HG02798 (cell line): ENCODE measurements at regions not wholly inside any gene's neighbourhood (a gene's known extent, or its start where the extent isn't known, plus 50 kb on each side); places are given as distances from the start of the nearest gene placed in this dataset.

Experiments
- ATAC-seq: cut with Tn5 transposase; IDR thresholded peaks from one replicate; pipeline ENCODE4 v1.9.1; 2021; ENCODE audit warnings: mild to moderate bottlenecking; ENCODE audit not compliant: unreplicated experiment, poor library complexity

DNA sequence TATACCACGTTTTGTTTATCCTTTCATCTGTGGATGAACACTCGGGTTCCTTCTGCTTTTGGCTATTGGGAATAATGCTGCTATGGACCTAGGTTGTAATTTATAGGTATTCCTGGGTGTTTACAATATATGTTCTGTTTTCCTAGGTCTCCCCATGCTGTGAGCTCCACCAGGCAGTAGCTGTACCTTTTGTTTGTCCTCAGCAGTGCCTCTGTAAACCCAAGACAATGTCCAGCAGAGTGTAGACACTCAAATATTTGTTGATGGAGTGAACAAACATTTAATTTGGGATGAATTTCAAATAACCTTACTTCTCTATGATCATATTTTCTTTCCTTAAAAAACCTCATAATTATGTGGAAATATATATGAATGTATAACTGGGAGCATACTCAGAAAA is 259.5 kb upstream of the BOD1L1 start:
- ATAC-seq = no peak

DNA sequence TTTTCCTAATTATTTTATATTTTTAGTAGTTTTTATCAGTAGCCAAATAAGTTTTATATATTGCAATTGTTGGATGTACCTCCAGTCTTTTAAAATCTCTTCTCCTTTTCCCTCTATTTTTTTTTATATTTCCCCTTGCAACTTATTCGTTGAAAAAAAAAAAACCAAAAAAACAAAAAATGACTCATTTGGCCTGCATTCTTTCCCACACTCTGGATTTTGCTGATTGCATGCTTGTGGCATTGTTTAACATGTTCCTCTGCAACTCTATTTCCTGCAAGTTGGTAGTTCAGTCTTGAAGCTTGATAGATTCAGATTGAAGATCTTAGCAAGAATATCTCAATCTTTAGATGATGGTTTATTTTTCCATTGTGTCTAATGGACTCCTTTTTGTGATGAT is 260.6 kb upstream of the BOD1L1 start:
- ATAC-seq = no peak

DNA sequence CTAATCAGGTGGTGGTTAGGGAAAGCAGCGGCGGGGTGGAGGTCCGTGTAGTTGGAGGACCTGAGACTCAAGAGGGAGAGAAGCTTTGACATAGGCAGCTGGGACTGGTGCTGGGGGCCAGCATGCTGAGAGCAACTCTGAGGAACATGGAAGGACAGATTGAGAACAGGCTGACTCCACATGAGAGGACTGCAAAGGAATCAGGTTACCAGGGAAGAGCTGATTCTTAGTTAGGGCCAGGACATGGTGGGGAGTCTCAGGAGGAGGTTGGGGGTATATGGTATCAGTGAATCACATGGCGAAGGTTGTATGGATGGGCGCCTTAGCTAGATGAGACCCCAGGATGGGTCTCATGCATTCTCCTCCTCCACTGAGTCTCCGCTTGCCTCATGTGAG is 264.0 kb upstream of the BOD1L1 start:
- ATAC-seq = no peak

DNA sequence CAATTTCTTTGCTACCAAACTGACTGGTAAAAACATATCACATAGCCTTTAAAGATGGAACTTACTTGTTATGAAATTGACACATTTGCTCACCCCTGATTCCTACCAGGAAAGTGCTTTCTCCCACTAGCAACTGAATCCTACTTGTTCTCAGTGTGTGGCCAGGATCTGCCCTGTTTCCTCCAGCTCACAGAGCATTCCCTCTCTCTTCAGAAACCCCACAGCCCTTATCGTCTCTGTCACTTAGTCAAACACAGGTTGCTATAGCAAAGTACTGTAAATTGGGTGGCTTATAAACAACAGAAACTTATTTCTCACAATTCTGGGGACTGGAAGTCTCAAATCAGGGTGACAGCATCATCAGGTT is 265.2 kb upstream of the BOD1L1 start:
- no peak for ATAC-seq

DNA sequence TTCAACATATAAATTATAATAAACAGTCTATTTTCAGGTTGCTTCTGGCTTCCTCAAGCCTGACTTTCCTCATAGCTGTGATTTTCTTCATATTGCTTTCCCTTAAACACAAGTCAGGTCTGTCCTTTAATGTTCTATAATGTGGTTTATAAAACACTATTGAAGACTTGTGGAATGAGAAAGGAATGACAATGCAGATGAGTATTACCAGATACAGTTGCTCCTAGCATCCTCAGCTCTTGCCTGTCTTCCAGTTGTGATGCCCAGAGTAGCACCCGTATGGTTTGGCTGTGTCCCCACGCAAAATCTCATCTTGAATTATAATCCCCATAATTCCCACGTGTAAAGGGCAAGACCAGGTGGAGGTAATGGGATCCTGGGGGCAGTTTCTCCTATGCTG is 265.7 kb upstream of the BOD1L1 start:
- no peak for ATAC-seq

DNA sequence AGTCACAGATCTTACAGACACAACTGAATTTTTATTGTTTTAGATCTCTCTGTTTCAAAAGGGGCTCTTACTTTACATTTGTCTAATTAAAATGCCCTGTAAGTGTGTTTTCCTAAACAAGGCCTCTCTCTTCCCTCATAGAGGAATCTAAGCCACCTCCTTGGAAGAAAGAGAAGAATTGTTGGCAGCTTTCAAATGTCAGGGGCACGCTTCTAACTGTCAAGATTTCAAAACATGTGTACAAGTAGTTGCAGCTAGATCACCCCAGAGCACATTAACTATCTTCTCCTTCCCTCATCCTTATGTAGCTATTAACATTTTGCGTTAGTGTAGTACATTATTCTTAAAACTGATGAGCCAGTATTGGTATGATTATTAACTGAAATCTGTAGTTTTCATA is 266.5 kb upstream of the BOD1L1 start:
- ATAC-seq = no peak

DNA sequence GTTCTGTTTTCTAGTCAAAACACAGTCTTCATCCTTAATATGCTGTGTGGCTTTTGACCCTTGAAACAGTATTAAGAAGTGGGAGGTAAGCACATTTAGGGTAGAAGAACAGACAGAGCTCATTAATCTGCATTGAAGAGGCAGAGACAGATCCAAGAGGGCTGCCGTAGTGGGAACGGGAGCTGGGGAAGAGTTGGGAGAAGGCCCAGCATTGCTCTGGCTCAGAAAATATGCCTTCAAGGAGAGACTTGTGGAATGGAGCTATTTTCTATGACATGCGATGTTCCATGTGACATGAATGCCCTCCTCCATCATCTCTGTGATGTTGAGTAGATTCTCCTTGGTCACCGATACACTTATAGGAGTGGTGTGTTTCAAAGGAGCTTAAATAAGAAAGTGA is 273.3 kb upstream of the BOD1L1 start:
- ATAC-seq = no peak

DNA sequence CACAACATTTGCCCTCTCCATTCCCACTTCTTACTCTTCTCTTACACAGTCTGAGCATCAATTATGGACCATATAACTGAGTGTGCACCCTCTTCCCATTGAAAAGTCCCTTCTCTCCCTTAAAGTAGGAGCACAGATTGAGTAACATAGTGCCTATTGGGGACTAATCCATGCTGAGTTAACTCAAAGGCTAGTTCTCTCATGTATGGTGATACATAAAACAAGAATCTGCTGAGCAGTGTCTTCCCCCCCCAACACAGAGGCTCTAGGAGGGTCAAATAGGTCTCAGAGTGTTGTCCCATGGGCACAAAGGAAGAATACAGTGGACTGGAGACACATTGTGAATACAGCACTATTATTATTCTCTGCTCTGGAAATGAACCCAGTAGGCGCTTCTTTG is 274.6 kb upstream of the BOD1L1 start:
- ATAC-seq = no peak

DNA sequence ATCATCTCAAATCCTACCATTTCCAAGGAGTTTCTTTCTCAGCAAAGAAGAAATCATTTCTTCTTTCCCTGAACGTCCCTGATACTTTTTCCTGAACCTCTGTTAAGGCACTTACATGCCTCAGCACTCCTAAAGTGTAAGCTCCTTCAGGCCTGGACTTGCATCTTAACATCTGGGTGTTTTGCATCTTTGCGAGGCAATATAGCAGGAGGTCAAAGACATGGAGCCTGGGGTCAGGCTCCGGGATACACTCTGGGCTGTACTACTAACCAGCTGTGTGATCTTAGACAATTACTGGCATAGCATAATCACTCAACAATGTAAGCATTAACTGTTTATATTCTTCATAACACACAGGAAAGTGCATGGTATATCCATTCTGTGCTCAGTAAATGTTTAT is 275.5 kb upstream of the BOD1L1 start:
- ATAC-seq = no peak

DNA sequence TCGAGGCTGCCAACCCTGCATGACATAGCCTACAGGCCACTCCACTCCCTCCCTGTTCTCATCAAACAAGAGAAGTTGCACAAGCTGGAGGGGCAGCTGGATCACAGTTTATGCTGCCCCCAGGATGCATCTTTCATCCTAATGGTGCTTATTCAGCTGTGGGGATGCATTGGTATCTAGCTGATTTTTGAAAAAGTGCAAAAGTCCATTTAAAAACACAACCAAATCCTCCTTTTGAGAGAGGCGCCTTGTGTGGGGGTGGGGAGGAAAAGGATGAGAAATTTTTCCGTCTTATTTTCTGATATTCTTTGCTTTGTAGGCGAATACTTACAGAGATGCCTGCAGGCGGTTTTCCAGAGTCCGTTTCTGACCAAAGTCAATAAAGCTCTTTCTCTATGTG is 276.4 kb upstream of the BOD1L1 start:
- ATAC-seq = no peak

DNA sequence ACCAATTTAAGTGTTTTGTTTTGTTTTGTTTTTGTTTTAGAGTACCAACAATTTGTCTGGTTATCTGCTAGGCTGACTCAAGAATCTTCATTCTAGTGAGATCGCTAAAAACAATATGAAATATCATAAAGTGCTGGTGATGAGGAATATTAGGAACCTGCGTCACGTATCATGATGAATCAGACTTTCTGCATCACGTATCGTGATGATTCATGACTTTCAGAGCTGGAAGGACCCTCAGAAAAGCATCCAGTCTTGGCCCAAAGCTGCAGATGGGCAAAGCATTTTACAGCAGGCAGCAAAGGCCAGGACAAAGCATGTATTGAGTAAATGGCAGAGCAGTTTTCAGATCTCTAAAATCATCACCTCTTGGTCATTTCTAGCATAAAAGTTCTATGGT is 278.0 kb upstream of the BOD1L1 start:
- no peak for ATAC-seq

DNA sequence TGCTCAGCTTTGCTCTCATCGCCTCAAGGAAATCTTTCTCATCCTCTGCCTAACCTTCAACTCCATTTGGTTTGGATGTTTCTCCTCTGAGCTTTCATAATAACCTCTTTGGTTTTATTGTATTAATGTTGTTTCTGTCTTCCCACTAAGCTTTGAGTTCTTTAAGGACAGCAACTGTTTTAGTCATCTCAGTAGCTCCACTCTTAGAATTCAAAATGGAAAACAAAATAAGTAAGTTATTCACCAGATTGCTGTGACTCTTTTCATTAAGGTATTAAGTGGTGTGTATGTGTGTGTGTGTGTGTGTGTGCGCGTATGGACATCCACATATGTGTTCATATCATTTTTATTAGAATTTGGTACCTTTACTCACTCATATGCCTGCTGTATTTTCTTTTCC is 279.2 kb upstream of the BOD1L1 start:
- ATAC-seq = no peak

DNA sequence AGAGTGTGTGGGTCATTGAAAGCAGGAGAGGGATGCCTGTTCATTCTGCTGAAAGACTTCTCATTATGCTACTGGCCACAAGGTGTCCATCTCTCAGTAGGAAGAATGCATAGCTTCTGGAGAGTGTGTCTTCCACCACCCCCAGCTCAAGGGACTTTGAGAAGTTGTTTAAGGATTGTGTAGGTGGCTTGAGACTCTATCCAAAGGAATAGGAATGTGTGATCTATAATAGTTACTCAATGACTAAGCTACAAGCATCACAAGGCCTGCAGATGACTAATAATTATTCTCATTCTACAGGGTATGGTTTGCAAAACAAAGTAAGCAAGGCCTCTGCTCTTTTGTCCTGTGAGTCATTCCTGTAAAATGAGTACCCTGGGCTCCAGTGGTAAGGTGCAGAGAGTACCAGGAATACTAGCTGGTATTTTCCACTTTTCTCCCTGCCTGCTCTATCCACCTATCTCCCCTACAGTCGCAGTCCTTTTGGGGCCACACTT is 279.8 kb upstream of the BOD1L1 start:
- no peak for ATAC-seq

DNA sequence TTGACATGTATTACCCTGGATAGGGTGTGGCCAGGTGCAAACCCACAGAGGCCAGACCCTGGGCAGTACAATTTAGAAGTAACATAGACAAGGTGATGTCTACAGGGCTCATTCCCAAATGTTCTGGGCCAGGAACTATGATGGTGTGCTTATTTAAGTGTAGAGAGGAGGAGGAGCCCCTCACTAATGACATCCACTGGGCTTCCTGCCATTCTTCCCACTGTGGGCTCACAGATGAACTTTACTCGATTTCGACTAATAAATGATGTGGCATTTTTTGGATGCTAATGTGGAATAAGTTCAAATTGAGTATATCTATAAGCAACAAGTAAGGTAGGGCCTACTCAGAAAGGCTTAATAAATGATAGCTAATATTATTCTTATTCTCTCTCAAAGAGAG is 280.9 kb upstream of the BOD1L1 start:
- ATAC-seq = no peak

DNA sequence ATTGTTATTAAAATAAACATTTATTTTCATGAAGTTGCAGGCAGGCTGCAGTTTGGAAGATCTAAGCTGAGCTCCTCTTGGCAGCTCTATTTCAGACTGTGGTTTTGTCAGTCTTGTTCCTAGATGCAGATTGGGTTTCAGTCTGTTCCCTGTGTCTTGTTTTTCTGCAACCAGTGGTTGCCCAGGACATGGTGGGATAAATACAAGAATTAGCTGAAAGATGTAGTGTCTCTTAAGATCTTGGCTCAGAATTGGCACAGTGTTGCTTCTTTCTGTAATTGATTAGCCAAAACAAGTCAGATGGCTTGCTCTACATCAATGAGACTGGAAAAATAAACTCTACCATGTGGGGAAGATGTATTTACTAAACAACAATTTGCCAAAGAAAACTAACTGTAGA is 283.0 kb upstream of the BOD1L1 start:
- no peak for ATAC-seq

DNA sequence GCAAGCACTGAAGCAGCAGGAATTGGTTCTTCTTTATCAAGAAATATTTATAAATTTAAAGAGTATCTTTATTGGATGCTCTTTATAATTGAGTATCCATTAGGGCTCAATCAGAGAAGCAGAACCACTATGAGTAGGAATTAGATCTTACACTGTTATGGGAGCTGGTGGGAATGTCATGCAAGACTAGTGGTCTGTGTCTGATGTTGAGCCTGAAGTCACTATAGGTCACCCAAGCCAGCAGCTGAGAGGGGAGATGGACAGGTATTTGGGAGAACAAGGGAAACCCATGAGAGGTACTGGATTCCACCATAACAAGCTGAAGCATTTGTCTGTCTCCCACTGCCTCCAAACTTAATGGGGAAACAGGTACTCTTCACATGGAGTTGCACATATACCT is 283.7 kb upstream of the BOD1L1 start:
- ATAC-seq = no peak

DNA sequence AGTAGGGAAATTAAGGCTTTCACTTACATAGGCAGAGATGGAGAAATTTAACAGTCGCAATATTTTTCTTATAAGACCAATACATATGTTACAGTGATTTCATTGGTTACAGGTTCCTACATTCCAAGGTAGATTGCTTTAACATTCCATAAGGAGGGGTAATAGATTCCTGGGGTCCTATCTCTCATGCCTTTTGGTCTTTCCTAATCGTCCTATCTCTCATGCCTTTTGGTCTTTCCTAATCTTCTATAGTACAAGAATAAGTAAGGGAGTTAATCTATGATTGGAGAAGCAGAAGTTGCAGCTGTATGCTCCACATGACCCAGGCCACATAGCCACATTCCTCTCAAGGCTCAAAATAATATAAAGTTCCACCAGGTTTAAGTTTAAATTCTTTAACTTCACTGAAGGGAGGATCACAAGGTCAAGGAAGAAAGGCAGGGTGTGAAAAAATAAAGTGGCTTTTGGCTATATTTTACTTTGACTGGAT is 285.0 kb upstream of the BOD1L1 start:
- no peak for ATAC-seq

DNA sequence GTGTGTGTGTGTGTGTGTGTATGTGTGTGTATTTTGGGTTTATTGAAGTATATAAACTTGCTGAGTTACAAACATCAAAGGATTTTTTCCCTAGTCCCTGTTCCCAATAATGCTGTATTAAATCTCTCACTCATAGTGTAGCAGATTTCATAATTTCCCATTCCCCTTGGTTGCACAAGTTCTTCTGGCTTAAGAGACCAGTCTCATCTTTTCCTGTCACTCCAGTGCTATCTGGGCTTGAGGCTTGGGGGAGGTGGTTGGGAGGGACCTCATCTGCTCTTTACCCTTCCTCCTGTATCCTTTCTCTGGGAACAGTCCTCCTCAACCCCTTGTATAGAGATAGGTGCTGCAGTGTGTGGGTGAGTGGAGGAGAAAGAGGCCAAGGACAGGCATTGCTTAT is 285.4 kb upstream of the BOD1L1 start:
- no peak for ATAC-seq

DNA sequence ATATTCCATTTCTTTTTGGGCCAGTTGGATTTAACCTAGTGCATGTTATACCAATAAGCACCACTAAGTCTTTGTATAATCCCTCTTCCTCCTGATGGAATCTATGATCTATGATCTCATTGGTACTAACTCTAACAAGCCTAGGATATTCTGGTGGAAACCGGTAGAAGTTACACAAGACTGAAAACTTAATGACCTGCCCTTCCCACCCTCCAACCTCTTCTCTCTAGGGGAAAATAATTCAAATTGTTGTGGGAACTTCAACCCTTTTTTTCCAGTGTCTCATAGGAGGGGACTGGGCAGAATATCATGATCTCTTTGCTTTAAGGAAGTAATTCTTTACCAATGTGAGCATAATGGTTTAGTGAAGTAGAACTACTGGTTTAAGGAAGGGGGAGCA is 289.5 kb upstream of the BOD1L1 start:
- ATAC-seq = no peak

DNA sequence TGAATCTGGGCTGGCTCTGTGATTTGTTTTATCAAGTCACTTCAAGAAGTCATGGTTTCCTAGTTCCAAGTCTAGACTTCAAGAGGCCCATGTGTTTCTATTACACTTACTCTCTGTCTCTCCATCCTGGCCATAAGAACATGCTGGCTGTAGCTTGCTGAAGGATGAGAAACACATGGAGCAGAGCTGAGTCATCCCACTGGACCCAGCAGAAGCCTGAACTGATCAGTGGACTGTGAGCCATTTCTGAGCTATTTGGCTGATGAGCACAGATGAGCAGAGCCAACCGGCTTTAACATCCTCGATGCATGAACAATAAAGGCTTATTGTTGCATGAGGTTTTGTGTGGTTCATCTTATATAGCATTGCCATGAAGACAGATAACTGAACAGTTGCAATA is 290.6 kb upstream of the BOD1L1 start:
- no peak for ATAC-seq

DNA sequence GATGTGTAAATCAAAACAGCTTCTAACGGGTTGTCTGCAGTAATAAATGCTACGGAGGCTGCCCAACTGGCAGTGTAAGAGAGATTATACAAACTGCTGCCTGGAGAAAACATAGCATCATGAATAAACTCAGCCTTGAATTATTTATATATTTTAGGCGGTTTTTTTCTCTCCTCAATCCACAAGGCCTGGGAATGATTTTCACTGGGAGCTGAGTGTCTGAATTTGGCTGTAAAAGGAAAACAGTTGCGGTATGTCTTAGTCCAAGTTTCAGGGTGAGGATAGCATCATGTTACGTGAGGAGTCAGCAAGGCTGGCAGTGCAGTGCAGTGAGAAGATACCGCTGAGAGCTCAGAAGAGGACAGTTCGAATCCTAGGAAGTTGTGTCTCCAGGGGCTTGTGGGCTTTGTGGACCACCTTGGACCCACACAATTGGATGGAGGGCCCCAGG is 291.5 kb upstream of the BOD1L1 start:
- ATAC-seq = no peak

DNA sequence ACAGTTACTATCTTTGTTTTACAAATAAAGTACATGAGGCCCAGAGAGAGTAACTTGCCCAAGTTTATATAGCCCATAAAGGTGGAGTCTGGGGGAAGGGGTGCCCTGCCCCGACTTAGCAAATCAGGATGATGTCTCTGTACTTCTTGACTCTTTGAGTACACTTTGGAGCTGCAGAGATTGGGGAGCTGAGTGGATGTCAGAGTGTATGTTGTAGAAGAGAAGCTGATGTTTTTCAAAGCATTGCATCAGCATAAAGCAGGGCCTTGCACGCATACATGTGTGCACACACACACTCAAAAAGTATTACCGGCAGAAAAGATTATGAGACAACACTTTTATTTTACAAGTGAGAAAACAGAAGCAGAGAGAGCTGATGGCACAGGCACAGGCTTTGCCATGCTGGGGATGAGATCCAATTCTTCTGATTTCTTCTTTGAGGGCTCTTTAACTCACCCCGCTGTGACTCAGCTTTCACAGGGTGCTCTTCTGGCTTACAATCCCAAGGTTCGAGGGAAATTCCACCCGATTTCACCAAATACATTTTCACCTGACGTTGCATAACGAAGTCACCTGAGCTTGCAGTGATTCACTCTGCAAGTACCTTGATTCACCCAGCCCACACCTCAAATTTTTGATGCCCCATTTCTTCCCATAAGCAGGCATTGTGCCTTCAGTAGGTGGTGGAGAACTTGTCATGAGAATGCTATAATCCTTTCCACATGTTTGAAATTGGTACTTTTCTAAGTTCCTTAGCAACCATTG is 292.8 kb upstream of the BOD1L1 start:
- no peak for ATAC-seq
